HFF-Myc (cell line): ENCODE measurements at regions not wholly inside any gene's neighbourhood (a gene's known extent, or its start where the extent isn't known, plus 50 kb on each side); places are given as distances from the start of the nearest gene placed in this dataset.
"Not testable (repeated sequence)": the region's sequence is repeated elsewhere in the genome, so short reads cannot be mapped to it uniquely, and the experiment has no call there.

Experiments used
- DNase-seq: peaks from one replicate; pipeline ENCODE4 v3.0.0-alpha.2; 2011; ENCODE audit warnings: low read depth; ENCODE audit errors: extremely low read depth
- H3K4me3 ChIP-seq: replicated peaks from 2 replicates; pipeline ENCODE4 v1.5.1; 2011; ENCODE audit warnings: low read depth, mild to moderate bottlenecking, control low read depth, low read length
- CTCF ChIP-seq: IDR thresholded peaks from 2 replicates; pipeline ENCODE4 v1.5.1; 2012; ENCODE audit warnings: mild to moderate bottlenecking, low read depth, low read length, control low read depth; ENCODE audit errors: missing control alignments

DNA sequence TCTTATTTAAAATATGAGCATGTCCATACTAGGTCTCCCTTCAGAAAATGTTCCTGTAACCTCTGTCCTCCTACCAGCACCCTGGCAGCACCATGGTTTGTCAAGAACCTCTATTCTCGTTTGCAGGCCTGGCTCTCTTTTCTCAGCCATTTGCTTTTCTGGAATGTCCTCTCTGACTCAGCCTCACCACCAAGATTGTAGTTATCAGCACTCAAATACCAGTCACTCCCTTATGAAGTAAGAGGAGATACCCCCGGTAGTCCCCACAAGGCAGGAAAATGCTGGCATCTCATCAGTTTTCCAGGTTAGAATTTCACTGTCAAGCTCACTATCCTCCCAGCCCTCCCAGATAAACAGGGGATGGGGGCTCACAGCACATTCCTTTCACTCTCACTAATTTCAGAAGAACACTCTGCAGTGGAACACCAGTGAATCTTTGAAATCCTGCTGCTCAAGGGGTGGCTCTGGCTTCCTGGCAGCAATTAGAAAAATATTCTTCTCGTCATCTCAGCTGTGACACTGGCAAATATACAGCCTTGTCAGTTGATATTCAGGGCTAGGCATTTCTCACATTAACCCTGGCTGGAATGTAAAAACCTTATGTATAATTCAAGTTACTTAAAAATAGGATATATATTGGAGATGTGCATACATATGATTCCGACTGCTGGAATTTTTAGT, 129.2 kb downstream of the TBX18 start:
- TF ChIP-seq CTCF: no peak
- no peak for DNase-seq
- no peak overlapping the region for H3K4me3 ChIP-seq

DNA sequence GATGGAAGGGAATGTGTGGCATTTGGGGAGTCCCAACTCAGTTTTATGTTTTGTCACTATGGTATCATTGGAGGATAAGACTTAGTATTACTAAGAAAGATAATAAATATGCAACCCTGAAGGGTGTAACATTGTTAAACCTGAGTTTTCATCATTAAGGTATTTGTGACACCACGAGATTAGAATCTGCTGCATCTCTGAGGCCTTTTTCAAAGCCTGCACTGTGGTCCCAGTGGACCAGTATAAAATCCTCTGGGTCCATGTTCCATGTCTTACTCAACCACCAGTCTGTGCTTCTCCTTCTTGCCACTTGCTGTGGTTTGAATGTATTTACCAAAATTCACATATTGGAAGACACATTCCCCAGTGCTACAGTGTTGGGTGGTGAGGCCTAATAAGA, 130.6 kb downstream of the TBX18 start:
- DNase-seq: no peak
- TF ChIP-seq CTCF: no peak
- no peak overlapping the region for H3K4me3 ChIP-seq

GRCh38 chr6:84626527-84626926, 137.9 kb downstream of the TBX18 start:
- not testable (repeated sequence) for DNase-seq, H3K4me3 ChIP-seq

DNA sequence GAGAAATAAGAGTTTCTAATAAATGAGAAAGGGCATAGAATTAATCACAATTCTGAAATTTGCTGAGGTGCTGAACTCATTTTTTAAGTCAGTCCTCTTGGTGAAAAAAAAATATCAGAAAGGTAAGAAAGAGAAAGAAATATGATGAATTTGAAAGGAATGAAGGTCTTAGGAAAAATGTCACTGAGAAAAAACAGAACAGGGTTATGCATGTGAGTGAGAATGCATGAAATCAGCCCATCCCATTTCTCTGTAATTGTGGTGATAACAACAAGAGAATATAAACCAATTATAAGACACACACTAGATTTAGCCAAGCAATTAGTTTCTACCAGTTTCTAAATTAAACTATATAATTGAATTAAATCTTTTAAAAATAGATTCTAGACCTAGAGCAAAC, 138.9 kb downstream of the TBX18 start:
- no peak for TF ChIP-seq CTCF
- H3K4me3 ChIP-seq: no peak overlapping the region
- no peak for DNase-seq

GRCh38 chr6:84623956-84624680, 140.3 kb downstream of the TBX18 start:
- no peak for TF ChIP-seq CTCF
- H3K4me3 ChIP-seq: no peak overlapping the region
- DNase-seq: no peak

GRCh38 chr6:84618836-84619235, 145.6 kb downstream of the TBX18 start:
- no peak for TF ChIP-seq CTCF
- no peak overlapping the region for H3K4me3 ChIP-seq
- DNase-seq: no peak

DNA sequence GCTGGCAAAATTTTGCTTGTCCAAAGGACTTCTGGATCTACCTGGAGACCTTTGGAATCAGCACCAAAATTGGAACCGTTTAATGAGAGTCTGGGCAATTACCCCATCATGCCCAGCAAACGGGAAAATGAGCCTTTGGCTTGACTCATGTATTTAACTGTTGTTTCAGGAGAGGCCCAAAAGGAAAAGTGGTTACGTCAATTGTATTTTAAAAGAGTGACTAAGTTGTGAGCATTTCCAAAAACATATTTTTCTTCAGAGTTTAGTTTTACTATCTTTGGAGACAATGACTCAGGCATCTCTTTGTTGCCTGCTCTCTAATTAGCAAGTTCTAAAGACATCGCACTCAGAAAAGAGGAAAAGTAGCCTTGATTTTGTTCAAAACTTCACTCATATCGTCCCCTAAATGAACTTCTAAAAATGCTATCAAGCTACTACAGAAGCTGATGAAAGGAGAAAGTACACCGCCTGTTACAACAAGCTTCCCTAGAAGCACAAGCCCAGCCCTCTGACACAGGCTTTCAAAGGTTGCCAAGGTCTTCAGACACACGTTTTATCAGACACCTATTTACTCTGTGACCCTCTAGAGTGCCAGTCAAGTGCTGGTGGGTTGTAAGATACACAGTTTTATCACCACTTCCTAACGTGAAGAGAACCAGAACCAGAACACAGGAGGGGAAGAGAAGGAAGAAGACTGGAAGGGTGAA, 146.2 kb downstream of the TBX18 start:
- DNase-seq: peak; percentile 57
- no peak overlapping the region for H3K4me3 ChIP-seq
- TF ChIP-seq CTCF: no peak
